Loucy (cell line): ENCODE measurements at regions not wholly inside any gene's neighbourhood (a gene's known extent, or its start where the extent isn't known, plus 50 kb on each side); places are given as distances from the start of the nearest gene placed in this dataset.

Experiments
- H2AFZ ChIP-seq: fragments of 200-600 bp; sonication (generic); 2 replicates; pipeline ENCODE4 v1.6.0; 2016; ENCODE audit warnings: antibody characterized with exemption, mild to moderate bottlenecking, low read length, moderate library complexity
- H3F3A ChIP-seq: fragments of 200-600 bp; 2 replicates; pipeline ENCODE4 v1.6.0; 2016; ENCODE audit warnings: antibody characterized with exemption, low read depth, mild to moderate bottlenecking
- H3K27me3 ChIP-seq: fragments of 200-600 bp; sonication (generic); 2 replicates; pipeline ENCODE4 v1.6.1; 2014; ENCODE audit warnings: low read length, mild to moderate bottlenecking; ENCODE audit not compliant: insufficient read depth, poor library complexity, severe bottlenecking
- H3K36me3 ChIP-seq: fragments of 200-600 bp; sonication (generic); 2 replicates; pipeline ENCODE4 v1.6.1; 2016; ENCODE audit warnings: low read length; ENCODE audit not compliant: insufficient read depth
- H3K4me1 ChIP-seq: fragments of 200-600 bp; sonication (generic); 2 replicates; pipeline ENCODE4 v1.5.1; 2014; ENCODE audit warnings: low read length, mild to moderate bottlenecking; ENCODE audit not compliant: insufficient read depth, poor library complexity, severe bottlenecking
- H3K4me2 ChIP-seq: fragments of 200-600 bp; sonication (generic); 2 replicates; pipeline ENCODE4 v1.6.0; 2014; ENCODE audit warnings: antibody characterized with exemption, low read length, low read depth, mild to moderate bottlenecking; ENCODE audit not compliant: poor library complexity, severe bottlenecking
- H3K4me3 ChIP-seq: fragments of 200-600 bp; sonication (generic); 2 replicates; pipeline ENCODE4 v1.5.1; 2014; ENCODE audit warnings: low read length, mild to moderate bottlenecking, mixed read lengths; ENCODE audit not compliant: poor library complexity, severe bottlenecking
- H3K79me2 ChIP-seq: fragments of 200-600 bp; sonication (generic); 2 replicates; pipeline ENCODE4 v1.6.1; 2014; ENCODE audit warnings: low read length; ENCODE audit not compliant: insufficient read depth
- H3K9ac ChIP-seq: fragments of 200-600 bp; sonication (generic); 2 replicates; pipeline ENCODE4 v1.6.0; 2014; ENCODE audit warnings: mild to moderate bottlenecking, low read depth, low read length, moderate library complexity; ENCODE audit not compliant: poor library complexity, severe bottlenecking
- H3K9me2 ChIP-seq: fragments of 200-600 bp; sonication (generic); replicated peaks from 2 replicates; pipeline ENCODE4 v1.6.1; 2016; ENCODE audit warnings: low read depth, low read length, mixed read lengths
- H3K9me3 ChIP-seq: fragments of 200-600 bp; sonication (generic); 2 replicates; pipeline ENCODE4 v1.6.1; 2014; ENCODE audit warnings: mild to moderate bottlenecking, antibody characterized with exemption, low read length, low read depth; ENCODE audit not compliant: insufficient read depth
- H4K20me1 ChIP-seq: fragments of 200-600 bp; sonication (generic); 2 replicates; pipeline ENCODE4 v1.6.0; 2014; ENCODE audit warnings: antibody characterized with exemption, low read length, mild to moderate bottlenecking; ENCODE audit not compliant: insufficient read depth, poor library complexity, severe bottlenecking
- CTCF ChIP-seq: fragments of 200-600 bp; sonication (generic); conservative IDR thresholded peaks from 2 replicates; pipeline ENCODE4 v1.5.1; 2014; ENCODE audit warnings: mild to moderate bottlenecking, antibody characterized with exemption, low read length
- EZH2phosphoT487 ChIP-seq: fragments of 200-600 bp; IDR thresholded peaks from 2 replicates; pipeline ENCODE4 v1.6.1; 2018; ENCODE audit warnings: antibody characterized with exemption, mild to moderate bottlenecking, moderate library complexity, borderline replicate concordance

- Histone ChIP-seq H3K4me3 (no peak overlapping the region), H3K79me2 (peaks cover 37% of the 10 kb centered on the region), H3K9me2 (no peaks in the 10 kb centered on the region), H3K4me1 (peaks cover 5% of the 10 kb centered on the region), H3K27me3 (no peaks in the 10 kb centered on the region), H4K20me1 (no peaks in the 10 kb centered on the region), H2AFZ (no peak overlapping the region), H3F3A (no peaks in the 10 kb centered on the region), H3K36me3 (no peaks in the 10 kb centered on the region), H3K9me3 (no peaks in the 10 kb centered on the region), H3K9ac (no peak overlapping the region), H3K4me2 (no peak overlapping the region)
- TF ChIP-seq CTCF (no peak), EZH2phosphoT487 (no peak)
These were observed 123.2 kb upstream of the FOXN3 start for GRCh38 chr14:89540009-89540829.

- no peaks in the 10 kb centered on the region for H4K20me1 ChIP-seq
- H3K79me2 ChIP-seq, result peaks cover 36% of the 10 kb centered on the region
- H2AFZ ChIP-seq, result no peak overlapping the region
- H3K9me2 ChIP-seq, result no peaks in the 10 kb centered on the region
- no peaks in the 10 kb centered on the region for H3K27me3 ChIP-seq
- TF ChIP-seq CTCF (peak; percentile 47), EZH2phosphoT487 (no peak)
- H3K4me3 ChIP-seq, result no peak overlapping the region
- peaks cover 5% of the 10 kb centered on the region for H3K4me1 ChIP-seq
- H3K36me3 ChIP-seq, result no peaks in the 10 kb centered on the region
- no peak overlapping the region for H3K4me2 ChIP-seq
- no peaks in the 10 kb centered on the region for H3K9me3 ChIP-seq
- H3K9ac ChIP-seq, result no peak overlapping the region
- H3F3A ChIP-seq, result no peaks in the 10 kb centered on the region
These were observed 120.9 kb upstream of the FOXN3 start for GRCh38 chr14:89537911-89538310.

GRCh38 chr14:89534902-89535685, 118.1 kb upstream of the FOXN3 start:
- peaks cover 17% of the 10 kb centered on the region; the same call in 1 of the 2 replicates for H3K79me2 ChIP-seq
- no peak overlapping the region for H3K9ac ChIP-seq
- no peak overlapping the region for H3K4me3 ChIP-seq
- H3F3A ChIP-seq, result no peaks in the 10 kb centered on the region
- no peak overlapping the region for H3K4me2 ChIP-seq
- no peaks in the 10 kb centered on the region for H3K36me3 ChIP-seq
- no peaks in the 10 kb centered on the region for H4K20me1 ChIP-seq
- H3K4me1 ChIP-seq, result no peaks in the 10 kb centered on the region
- TF ChIP-seq CTCF, result no peak
- no peak for TF ChIP-seq EZH2phosphoT487
- H3K9me2 ChIP-seq, result no peaks in the 10 kb centered on the region
- H2AFZ ChIP-seq, result no peak overlapping the region
- no peaks in the 10 kb centered on the region for H3K27me3 ChIP-seq
- no peaks in the 10 kb centered on the region for H3K9me3 ChIP-seq
